B cell (primary cell): ENCODE measurements at regions not wholly inside any gene's neighbourhood (a gene's known extent, or its start where the extent isn't known, plus 50 kb on each side); places are given as distances from the start of the nearest gene placed in this dataset.

Experiments used
- ATAC-seq: fragments of 200-7000 bp; cut with Tn5 transposase; one replicate; pipeline ENCODE4 v1.10.0; 2021; ENCODE audit warnings: low read depth, mild to moderate bottlenecking, moderate number of reproducible peaks, moderate library complexity
- CTCF ChIA-PET: fragments of 350-600 bp; sonication (Branson Sonifier 250); formaldehyde crosslinking; loops from one replicate; lab custom pipeline; 2021; ENCODE audit warnings: antibody characterized with exemption, inconsistent platforms; lab: Charles Lee
- POLR2A ChIA-PET: fragments of 350-600 bp; sonication (Branson Sonifier 250); formaldehyde crosslinking; loops from one replicate; lab custom pipeline; 2021; ENCODE audit warnings: antibody characterized with exemption; lab: Charles Lee
- DNase-seq: peaks from one replicate; pipeline ENCODE4 v3.0.0; 2013
- H2AFZ ChIP-seq: 2 replicates; pipeline ENCODE4 v1.6.1; 2012; ENCODE audit warnings: mild to moderate bottlenecking, low read depth, low read length; ENCODE audit not compliant: insufficient read depth, poor library complexity, severe bottlenecking
- H3K27ac ChIP-seq, 2 donors: 1 replicate in 1 of 2; 2 replicates in 1 of 2; pipeline ENCODE4 v1.5.1; 2012 to 2013; ENCODE audit warnings: low read length in 2 of 2, mild to moderate bottlenecking in 2 of 2, moderate library complexity in 1 of 2
- H3K27me3 ChIP-seq, 4 experiments: fragments of 200-600 bp in 1 of 4; sonication (generic) in 1 of 4; replicated peaks in 1 of 4; 1 replicate in 2 of 4; 2 replicates in 2 of 4; pipeline versions ENCODE4 v1.6.1 to v1.7.0; 2013 to 2016; ENCODE audit warnings: low read length in 3 of 4, mild to moderate bottlenecking in 2 of 4, mixed read lengths in 1 of 4, moderate library complexity in 1 of 4; ENCODE audit not compliant: insufficient read depth in 4 of 4, control insufficient read depth in 3 of 4; ENCODE audit errors: control extremely low read depth in 1 of 4
- H3K36me3 ChIP-seq, 2 experiments: replicated peaks in 1 of 2; 1 replicate in 1 of 2; 2 replicates in 1 of 2; pipeline versions ENCODE4 v1.6.1 to v1.7.1; 2013; ENCODE audit warnings: low read length in 1 of 2; ENCODE audit not compliant: insufficient read depth in 2 of 2, control insufficient read depth in 1 of 2; ENCODE audit errors: control extremely low read depth in 1 of 2, extremely low read depth in 1 of 2
- H3K4me1 ChIP-seq, 2 donors: fragments of 200-600 bp in 1 of 2; sonication (generic) in 1 of 2; 1 replicate in 1 of 2; 2 replicates in 1 of 2; pipeline versions ENCODE4 v1.5.1 to v1.6.1; 2013 to 2017; ENCODE audit warnings: low read length in 2 of 2; ENCODE audit not compliant: control insufficient read depth in 2 of 2, insufficient read depth in 2 of 2
- H3K4me2 ChIP-seq: replicated peaks from 2 replicates; pipeline ENCODE3; 2012; ENCODE audit warnings: mild to moderate bottlenecking, low read depth, low read length; ENCODE audit not compliant: poor library complexity, severe bottlenecking
- H3K4me3 ChIP-seq, 5 experiments: fragments of 200-600 bp in 1 of 5; sonication (generic) in 1 of 5; 1 replicate in 3 of 5; 2 replicates in 2 of 5; pipeline versions ENCODE4 v1.5.1 to v1.7.0; 2011 to 2016; ENCODE audit warnings: low read length in 4 of 5, mild to moderate bottlenecking in 4 of 5, low read depth in 2 of 5, control low read depth in 1 of 5, moderate library complexity in 1 of 5; ENCODE audit not compliant: insufficient read depth in 1 of 5; ENCODE audit errors: control extremely low read depth in 1 of 5, extremely low read depth in 1 of 5
- H3K79me2 ChIP-seq: fragments of 200-600 bp; sonication (generic); one replicate; pipeline ENCODE4 v1.6.0; 2016; ENCODE audit warnings: low read length; ENCODE audit not compliant: control insufficient read depth, insufficient read depth
- H3K9ac ChIP-seq: fragments of 200-600 bp; sonication (generic); 2 replicates; pipeline ENCODE4 v1.6.1; 2017; ENCODE audit warnings: mild to moderate bottlenecking, low read length, moderate library complexity
- H3K9me3 ChIP-seq, 3 donors: one replicate each; pipeline versions ENCODE4 v1.6.1 to v1.7.1; 2013; ENCODE audit warnings: low read length in 2 of 3; ENCODE audit not compliant: control insufficient read depth in 2 of 3, insufficient read depth in 1 of 3; ENCODE audit errors: control extremely low read depth in 1 of 3
- H4K20me1 ChIP-seq: 2 replicates; pipeline ENCODE4 v1.6.0; 2012; ENCODE audit warnings: mild to moderate bottlenecking, low read length; ENCODE audit not compliant: insufficient read depth, control insufficient read depth, poor library complexity, severe bottlenecking
- H3K27ac Mint-ChIP-seq: one replicate; pipeline ENCODE4 v1.8.0; 2021; ENCODE audit warnings: mixed read lengths
- H3K27me3 Mint-ChIP-seq: one replicate; pipeline ENCODE4 v1.8.0; 2021; ENCODE audit warnings: mixed read lengths
- H3K4me1 Mint-ChIP-seq: one replicate; pipeline ENCODE4 v1.8.0; 2021; ENCODE audit warnings: mixed read lengths
- H3K4me3 Mint-ChIP-seq: one replicate; pipeline ENCODE4 v1.8.0; 2021; ENCODE audit warnings: mixed read lengths
- H3K9me3 Mint-ChIP-seq: one replicate; pipeline ENCODE4 v1.8.0; 2022; ENCODE audit warnings: mixed read lengths; ENCODE audit not compliant: insufficient read depth
- CTCF ChIP-seq: fragments of 200-600 bp; IDR thresholded peaks from one replicate; pipeline ENCODE4 v1.8.0; 2022; ENCODE audit warnings: antibody characterized with exemption, mild to moderate bottlenecking
- EZH2 ChIP-seq: IDR thresholded peaks from 2 replicates; pipeline ENCODE4 v1.6.1; 2012; ENCODE audit warnings: borderline replicate concordance, low read depth, mild to moderate bottlenecking, moderate library complexity, low read length; ENCODE audit not compliant: insufficient read depth, poor library complexity, severe bottlenecking
- WGBS: methylation state at CpG from one replicate; pipeline ENCODE4 v1.1.5; 2013; ENCODE audit warnings: missing lambda C conversion rate; ENCODE audit not compliant: insufficient coverage; 5-methylcytosine and 5-hydroxymethylcytosine counted together
- intact Hi-C: fragments of 100-400 bp; cut with micrococcal nuclease; formaldehyde crosslinking; loops from one replicate; pipeline ENCODE4 v1.10.0; 2022

- H2AFZ ChIP-seq, result no peak overlapping the region
- no peaks in the 10 kb centered on the region for H3K27me3 ChIP-seq
- H3K4me1 Mint-ChIP-seq, result peaks cover 61% of the 10 kb centered on the region
- H3K9me3 ChIP-seq, result peaks cover 0 to 35% (median 6%) of the 10 kb centered on the region in 3 donors
- peaks cover 34 to 53% of the 10 kb centered on the region in 2 donors for H3K4me1 ChIP-seq
- TF ChIP-seq EZH2 (no peak), CTCF (no peak)
- no peaks in the 10 kb centered on the region for H3K27me3 Mint-ChIP-seq
- ChIA-PET POLR2A (interaction anchor here (1.6 to 4.8 kb wide), 2 partner anchors 15 to 110 kb away, joined by 10 to 34 read pairs; partner anchors contain the start of gene ATF7IP), CTCF (interaction anchor here (0.7 to 6.1 kb wide), 12 partner anchors 9 to 190 kb away, joined by 3 to 51 read pairs (median 4); partner anchors contain the start of gene ATF7IP)
- intact Hi-C loops, result loop anchor here (5.0 kb wide), 1 partner anchor 163 kb away; no protein-coding TSS in a partner anchor
- no peak for DNase-seq
- no peak overlapping the region for H3K27ac ChIP-seq
- peaks cover 7% of the 10 kb centered on the region for H3K9me3 Mint-ChIP-seq
- peaks cover 3% of the 10 kb centered on the region for H3K79me2 ChIP-seq
- H3K36me3 ChIP-seq, result no peaks in the 10 kb centered on the region
- H3K9ac ChIP-seq, result no peak overlapping the region
- no peak overlapping the region for H3K4me2 ChIP-seq
- peak overlapping the region; percentile 6 for H3K4me3 Mint-ChIP-seq
- H3K4me3 ChIP-seq, result no peak overlapping the region
- H3K27ac Mint-ChIP-seq, result peak overlapping the region; percentile 79
- no peak for ATAC-seq
- H4K20me1 ChIP-seq, result no peaks in the 10 kb centered on the region
- 80% methylated on average over 5 of the region's 6 CpGs for WGBS
Observed at GRCh38 chr12:14254781-14255180, 110.7 kb upstream of the ATF7IP start.

- intact Hi-C loops, result loop anchor here (1.0 to 5.0 kb wide), 5 partner anchors 16 to 161 kb away; partner anchors contain the start of gene ATF7IP
- Mint-ChIP-seq H3K4me1 (peaks cover 70% of the 10 kb centered on the region), H3K9me3 (peaks cover 7% of the 10 kb centered on the region), H3K27ac (peak overlapping the region; percentile 98), H3K27me3 (no peaks in the 10 kb centered on the region), H3K4me3 (peak overlapping the region; percentile 71)
- Histone ChIP-seq H3K9ac (peak overlapping the region; percentile 56), H3K4me1 (peaks cover 44 to 66% of the 10 kb centered on the region in 2 donors), H3K4me3 (peak overlapping the region in 1 of 5 experiments; percentile 1), H3K36me3 (no peaks in the 10 kb centered on the region), H3K27ac (peak overlapping the region; percentile 81 to 90), H3K9me3 (peaks cover 0 to 46% (median 6%) of the 10 kb centered on the region in 3 donors), H3K4me2 (peak overlapping the region; percentile 65), H3K27me3 (no peaks in the 10 kb centered on the region), H3K79me2 (peaks cover 3% of the 10 kb centered on the region), H2AFZ (peak overlapping the region; percentile 67), H4K20me1 (no peaks in the 10 kb centered on the region)
- TF ChIP-seq EZH2 (no peak), CTCF (no peak)
- CTCF ChIA-PET, result interaction anchor here (1.1 to 3.9 kb wide), 8 partner anchors 17 to 162 kb away, joined by 3 to 33 read pairs (median 6); partner anchors contain the start of gene ATF7IP
- POLR2A ChIA-PET, result interaction anchor here (0.6 to 4.8 kb wide), 3 partner anchors 16 to 188 kb away, joined by 5 to 34 read pairs (median 10); partner anchors contain the start of gene ATF7IP
- no peak for DNase-seq
- no peak for ATAC-seq
- 7% methylated on average over 3 of the region's 6 CpGs for WGBS
Observed at GRCh38 chr12:14256121-14256520, 109.4 kb upstream of the ATF7IP start.
